Astrocyte of the cerebellum (primary cell): ENCODE measurements at regions not wholly inside any gene's neighbourhood (a gene's known extent, or its start where the extent isn't known, plus 50 kb on each side); places are given as distances from the start of the nearest gene placed in this dataset.
A peak's percentile ranks its signal among the peaks of the same experiment; 100 is the strongest.

Experiments used
- DNase-seq: peaks from one replicate; pipeline ENCODE4 v3.0.0-alpha.2; 2011; ENCODE audit warnings: low read depth
- H3K4me3 ChIP-seq: 2 replicates; pipeline ENCODE4 v1.5.1; 2011; ENCODE audit warnings: mild to moderate bottlenecking, low read depth, low read length, moderate library complexity
- CTCF ChIP-seq: IDR thresholded peaks from 2 replicates; pipeline ENCODE4 v1.5.1; 2012; ENCODE audit warnings: low read length, low read depth, moderate library complexity, mild to moderate bottlenecking; ENCODE audit errors: missing control alignments
- in situ Hi-C: cut with HindIII; loops from 2 replicates; pipeline ENCODE4 v1.10.0; 2017; ENCODE audit warnings: low sequenced_read_pairs

GRCh38 chr10:16105082-16105481, 244.8 kb upstream of the MINDY3 start:
- no peak overlapping the region for H3K4me3 ChIP-seq
- DNase-seq, result no peak
- in situ Hi-C loops, result no loop called here
- TF ChIP-seq CTCF, result no peak

DNA sequence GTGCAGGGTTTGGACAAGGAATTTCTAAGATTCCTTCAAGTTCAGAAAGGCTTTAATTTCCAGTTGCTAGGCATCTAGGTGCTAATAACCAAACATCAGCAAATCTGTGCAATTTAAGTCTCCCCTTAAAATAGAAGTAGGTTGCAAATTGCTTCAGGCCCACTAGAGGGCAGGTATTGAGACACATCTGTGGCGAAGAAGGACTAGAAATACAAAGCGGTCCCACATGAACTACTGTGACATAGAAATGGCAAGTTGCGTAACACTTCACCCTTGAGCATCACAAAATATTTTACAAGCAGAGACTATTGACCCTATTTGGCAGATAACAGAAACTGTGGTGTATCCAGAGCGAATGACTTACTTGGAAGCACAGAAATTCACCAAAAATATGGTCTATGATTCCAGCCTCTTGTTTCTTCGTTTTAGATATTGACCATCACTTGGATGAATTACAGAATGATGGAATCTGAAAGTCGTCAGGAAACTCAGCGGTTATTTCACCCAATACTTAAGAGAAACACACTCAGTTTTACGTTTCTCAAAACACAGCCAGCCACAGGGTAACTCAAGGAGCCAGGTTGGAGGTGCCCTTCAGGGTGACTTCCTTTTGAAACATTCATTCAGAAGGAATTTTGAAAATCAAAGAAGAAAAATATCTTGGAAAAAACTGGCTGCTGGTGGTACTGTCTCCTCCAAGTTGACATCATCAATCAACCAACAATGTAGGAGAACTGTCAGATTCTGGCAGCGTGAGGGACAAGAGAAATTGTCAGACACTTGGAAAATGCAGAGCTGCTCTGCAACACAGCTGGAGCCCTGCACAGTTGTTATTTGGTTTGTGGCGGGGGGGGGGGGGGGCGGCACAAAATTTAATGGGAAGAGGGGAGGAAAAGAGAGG, 256.3 kb upstream of the MINDY3 start:
- no peak overlapping the region for H3K4me3 ChIP-seq
- in situ Hi-C loops, result no loop called here
- TF ChIP-seq CTCF, result peak; percentile 43
- DNase-seq, result no peak

DNA sequence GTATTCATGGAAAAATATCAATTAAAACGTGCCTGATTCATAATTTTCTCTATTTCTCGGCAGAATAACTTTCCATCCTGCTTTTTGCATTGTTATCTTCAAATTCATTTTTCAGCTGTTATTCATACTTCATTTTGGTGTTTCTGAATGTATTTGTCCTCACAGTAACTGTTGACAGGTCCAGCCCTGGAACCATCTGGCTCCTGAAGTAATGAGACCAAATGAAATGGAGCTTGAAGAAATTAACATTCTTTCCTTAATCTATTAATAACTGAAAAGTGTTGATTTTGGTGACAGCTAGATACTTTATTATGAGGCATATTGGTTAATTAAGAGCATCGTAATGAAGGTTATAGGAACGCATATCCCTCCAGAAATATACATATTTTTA, 257.0 kb upstream of the MINDY3 start:
- H3K4me3 ChIP-seq, result no peak overlapping the region
- DNase-seq, result no peak
- in situ Hi-C loops, result no loop called here
- TF ChIP-seq CTCF, result no peak

- DNase-seq, result no peak
- H3K4me3 ChIP-seq, result no peak overlapping the region
- in situ Hi-C loops, result no loop called here
- TF ChIP-seq CTCF, result no peak
Observed at GRCh38 chr10:16119445-16119844, 259.1 kb upstream of the MINDY3 start.

DNA sequence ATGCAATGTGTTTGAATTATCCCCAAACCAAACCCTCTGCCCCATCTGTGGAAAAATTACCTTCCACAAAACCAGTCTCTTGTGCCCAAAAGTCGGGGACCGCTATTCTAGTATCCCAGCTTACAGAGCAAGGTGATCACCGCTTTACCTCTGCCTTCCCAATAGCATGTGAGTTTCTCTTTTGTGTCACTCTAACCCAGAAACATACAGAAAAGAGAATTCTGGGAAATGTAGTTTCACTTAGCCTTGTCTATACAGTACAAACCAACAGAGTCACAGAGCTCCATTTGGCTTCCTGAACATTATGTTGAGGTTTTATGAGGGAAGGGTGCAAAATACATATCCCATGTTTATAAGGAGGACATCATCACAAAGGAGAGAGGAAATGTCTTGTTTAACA, 260.3 kb upstream of the MINDY3 start:
- DNase-seq, result no peak

DNA sequence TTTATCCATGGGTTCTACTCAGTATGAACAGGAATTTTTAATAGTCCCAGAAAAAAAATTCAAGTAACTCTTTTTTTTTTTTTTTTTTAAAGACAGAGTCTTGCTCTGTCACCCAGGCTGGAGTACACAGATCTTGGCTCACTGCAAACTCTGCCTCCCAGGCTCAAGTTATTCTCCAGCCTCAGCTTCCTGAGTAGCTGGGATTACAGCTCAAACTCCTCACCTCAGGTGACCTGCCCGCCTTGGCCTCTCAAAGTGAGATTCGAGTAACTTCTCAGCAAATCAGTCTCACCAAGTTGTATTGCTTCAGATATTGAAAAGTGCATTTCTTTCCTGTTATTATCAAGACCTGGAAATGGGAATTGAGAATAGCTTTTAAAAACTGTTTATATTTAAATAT, 281.2 kb upstream of the MINDY3 start:
- no peak overlapping the region for H3K4me3 ChIP-seq
- in situ Hi-C loops, result no loop called here
- DNase-seq, result no peak
- TF ChIP-seq CTCF, result no peak

More for the DNA sequence above, 260.3 kb upstream of the MINDY3 start:
- no peak overlapping the region for H3K4me3 ChIP-seq
- in situ Hi-C loops, result no loop called here
- no peak for TF ChIP-seq CTCF
